ENCODE measurements at regions not wholly inside any gene's neighbourhood (a gene's known extent, or its start where the extent isn't known, plus 50 kb on each side); places are given as distances from the start of the nearest gene placed in this dataset.

DNA sequence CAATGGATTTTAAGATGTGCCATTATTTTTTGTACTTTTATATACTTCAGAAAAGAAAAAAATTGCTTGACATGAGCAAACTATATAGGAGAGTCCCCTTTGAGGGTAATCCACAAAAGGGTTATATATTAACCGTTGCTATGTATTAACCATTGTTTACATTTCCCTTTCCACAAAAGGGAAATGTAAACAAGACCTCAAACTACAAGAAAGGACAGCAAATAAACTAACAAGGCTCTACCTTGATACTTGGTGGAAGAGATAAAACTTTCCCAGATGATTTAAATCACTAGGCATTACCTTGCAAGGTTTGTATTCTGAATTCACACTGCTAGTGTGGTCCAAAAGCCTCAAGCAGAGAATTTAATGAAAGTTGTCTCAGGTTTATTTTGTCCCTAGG is 616.3 kb upstream of the BCHE start:
- CTCF ChIA-PET (ENCODE audit: low intra/inter-chr PET ratio), result no interaction called here
- Histone ChIP-seq H3K4me1 (replicated peaks in 1 of 2; ENCODE audit: control insufficient read depth in 2 of 2, insufficient read depth in 2 of 2, low read length in 2 of 2) (no peaks in the 10 kb centered on the region), H3K4me3 (no peak overlapping the region), H3K9me1 (ENCODE audit: control insufficient read depth, insufficient read depth, low read length) (no peaks in the 10 kb centered on the region), H3K27ac (ENCODE audit: extremely low read depth, low read depth, low read length) (no peak overlapping the region), H2AFZ (ENCODE audit: low read depth, low read length) (no peak overlapping the region), H4K20me1 (replicated peaks; ENCODE audit: control insufficient read depth, insufficient read depth, low read length) (no peaks in the 10 kb centered on the region), H3K9me3 (replicated peaks; ENCODE audit: control insufficient read depth, insufficient read depth, low read depth, low read length) (no peaks in the 10 kb centered on the region), H3K36me3 (ENCODE audit: control insufficient read depth, insufficient read depth, low read length) (no peaks in the 10 kb centered on the region), H3K79me2 (ENCODE audit: control insufficient read depth, insufficient read depth, low read length) (no peaks in the 10 kb centered on the region), H3K9ac (ENCODE audit: insufficient read depth in 1 of 2, low read depth in 2 of 2, low read length in 2 of 2) (no peak overlapping the region), H3K4me2 (ENCODE audit: insufficient read depth, low read length) (no peak overlapping the region), H3K27me3 (ENCODE audit: control insufficient read depth in 2 of 2, insufficient read depth in 2 of 2, low read length in 2 of 2) (no peaks in the 10 kb centered on the region)
- in situ Hi-C loops (cut with MboI) (no loop called here), intact Hi-C loops (cut with micrococcal nuclease) (no loop called here)
- ATAC-seq (no peak), DNase-seq (ENCODE audit: extremely low read depth in 1 of 4, low spot score in 3 of 4) (no peak), FAIRE-seq (no peak)
- 7% methylated on average over 1 of the region's 1 CpG for WGBS (ENCODE audit: insufficient coverage, low coverage, missing lambda C conversion rate)
- TF ChIP-seq ARHGAP35 (IDR thresholded peaks at IDR 0.05; ENCODE audit: partially characterized antibody) (no peak), RUNX1 (IDR thresholded peaks at IDR 0.05; ENCODE audit: low read depth) (no peak), YBX1 (IDR thresholded peaks at IDR 0.05) (no peak), TGIF2 (CRISPR knock-in tag; IDR thresholded peaks at IDR 0.05) (no peak), STAG1 (CRISPR knock-in tag; IDR thresholded peaks at IDR 0.05; ENCODE audit: borderline replicate concordance) (no peak), SRF (CRISPR knock-in tag; IDR thresholded peaks at IDR 0.05) (no peak), TFAM (CRISPR knock-in tag; conservative IDR thresholded peaks at IDR 0.05) (no peak), CBX2 (IDR thresholded peaks at IDR 0.05; ENCODE audit: insufficient read depth, low read length, poor library complexity, severe bottlenecking) (no peak), ZC3H8 (IDR thresholded peaks at IDR 0.05) (no peak), RBM22 (IDR thresholded peaks at IDR 0.05; ENCODE audit: low read depth, low read length, poor library complexity, severe bottlenecking) (no peak), POLR2AphosphoS5 (IDR thresholded peaks at IDR 0.05; ENCODE audit: control insufficient read depth, insufficient read depth, low read depth, low read length) (no peak)
- TF ChIP-seq, protein P1, sequence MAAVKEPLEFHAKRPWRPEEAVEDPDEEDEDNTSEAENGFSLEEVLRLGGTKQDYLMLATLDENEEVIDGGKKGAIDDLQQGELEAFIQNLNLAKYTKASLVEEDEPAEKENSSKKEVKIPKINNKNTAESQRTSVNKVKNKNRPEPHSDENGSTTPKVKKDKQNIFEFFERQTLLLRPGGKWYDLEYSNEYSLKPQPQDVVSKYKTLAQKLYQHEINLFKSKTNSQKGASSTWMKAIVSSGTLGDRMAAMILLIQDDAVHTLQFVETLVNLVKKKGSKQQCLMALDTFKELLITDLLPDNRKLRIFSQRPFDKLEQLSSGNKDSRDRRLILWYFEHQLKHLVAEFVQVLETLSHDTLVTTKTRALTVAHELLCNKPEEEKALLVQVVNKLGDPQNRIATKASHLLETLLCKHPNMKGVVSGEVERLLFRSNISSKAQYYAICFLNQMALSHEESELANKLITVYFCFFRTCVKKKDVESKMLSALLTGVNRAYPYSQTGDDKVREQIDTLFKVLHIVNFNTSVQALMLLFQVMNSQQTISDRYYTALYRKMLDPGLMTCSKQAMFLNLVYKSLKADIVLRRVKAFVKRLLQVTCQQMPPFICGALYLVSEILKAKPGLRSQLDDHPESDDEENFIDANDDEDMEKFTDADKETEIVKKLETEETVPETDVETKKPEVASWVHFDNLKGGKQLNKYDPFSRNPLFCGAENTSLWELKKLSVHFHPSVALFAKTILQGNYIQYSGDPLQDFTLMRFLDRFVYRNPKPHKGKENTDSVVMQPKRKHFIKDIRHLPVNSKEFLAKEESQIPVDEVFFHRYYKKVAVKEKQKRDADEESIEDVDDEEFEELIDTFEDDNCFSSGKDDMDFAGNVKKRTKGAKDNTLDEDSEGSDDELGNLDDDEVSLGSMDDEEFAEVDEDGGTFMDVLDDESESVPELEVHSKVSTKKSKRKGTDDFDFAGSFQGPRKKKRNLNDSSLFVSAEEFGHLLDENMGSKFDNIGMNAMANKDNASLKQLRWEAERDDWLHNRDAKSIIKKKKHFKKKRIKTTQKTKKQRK (IDR thresholded peaks at IDR 0.05; ENCODE audit: borderline replicate concordance, low read depth, low read length), result no peak
- BruUV-seq (replicated peaks), result no TSS peak
- POLR2A ChIA-PET, result no interaction called here

Measured in K562 (cell line).